Endothelial cell of umbilical vein (primary cell): ENCODE measurements at regions not wholly inside any gene's neighbourhood (a gene's known extent, or its start where the extent isn't known, plus 50 kb on each side); places are given as distances from the start of the nearest gene placed in this dataset.

Experiments used
- BruUV-seq: library from RNA; stranded (reverse); fragments of 400-500 nt; replicated peaks from 2 replicates; lab custom pipeline; 2021; lab: Mats Ljungman, UMichigan
- CTCF ChIA-PET: fragments of 300-600, 350-600 bp; sonication (Branson Sonifier 250); formaldehyde crosslinking; loops from one replicate; lab custom pipeline; 2021; ENCODE audit warnings: antibody characterized with exemption, inconsistent platforms; lab: Charles Lee
- POLR2A ChIA-PET: fragments of 300-600, 350-600 bp; sonication (Branson Sonifier 250); formaldehyde crosslinking; loops from one replicate; lab custom pipeline; 2021; ENCODE audit warnings: antibody characterized with exemption, inconsistent platforms; lab: Charles Lee
- DNase-seq: peaks from one replicate; pipeline ENCODE4 v3.0.0-alpha.2; 2011; ENCODE audit warnings: low read depth, low spot score
- FAIRE-seq: peaks from 2 replicates; lab custom pipeline; 2011; peaks lifted over from hg19 to GRCh38; lab: Jason Lieb, UNC
- H2AFZ ChIP-seq: 2 replicates; pipeline ENCODE4 v1.6.0; 2012; ENCODE audit warnings: low read depth, low read length, control low read depth, inconsistent platforms
- H3K27ac ChIP-seq: 2 replicates; pipeline ENCODE4 v1.5.1; 2011; ENCODE audit warnings: low read depth, mild to moderate bottlenecking, control low read depth, low read length, moderate library complexity; ENCODE audit not compliant: insufficient read depth
- H3K27me3 ChIP-seq, 2 experiments: 2 replicates each; pipeline versions ENCODE4 v1.6.0 to v1.6.1; 2011; ENCODE audit warnings: low read length in 2 of 2, mixed read lengths in 1 of 2; ENCODE audit not compliant: control insufficient read depth in 2 of 2, insufficient read depth in 2 of 2
- H3K36me3 ChIP-seq, 2 experiments: 2 replicates in 1 of 2; 3 replicates in 1 of 2; pipeline ENCODE4 v1.5.1; 2011; ENCODE audit warnings: low read length in 2 of 2, mild to moderate bottlenecking in 1 of 2, moderate library complexity in 1 of 2; ENCODE audit not compliant: control insufficient read depth in 2 of 2, insufficient read depth in 2 of 2; ENCODE audit errors: extremely low read depth in 1 of 2
- H3K4me1 ChIP-seq: 3 replicates; pipeline ENCODE4 v1.5.1; 2011; ENCODE audit warnings: mild to moderate bottlenecking, low read length; ENCODE audit not compliant: control insufficient read depth, insufficient read depth; ENCODE audit errors: extremely low read depth
- H3K4me2 ChIP-seq: 2 replicates; pipeline ENCODE4 v1.6.1; 2011; ENCODE audit warnings: low read length, control low read depth, mixed read lengths; ENCODE audit not compliant: insufficient read depth
- H3K4me3 ChIP-seq, 3 experiments: fragments of 200-600 bp in 1 of 3; sonication (generic), shearing (Covaris generic) in 1 of 3; replicated peaks in 1 of 3; 2 replicates each; pipeline ENCODE4 v1.5.1; 2011 to 2016; ENCODE audit warnings: control low read depth in 3 of 3, low read length in 3 of 3, mild to moderate bottlenecking in 2 of 3, inconsistent platforms in 1 of 3, low read depth in 1 of 3, moderate library complexity in 1 of 3; ENCODE audit not compliant: insufficient read depth in 1 of 3
- H3K79me2 ChIP-seq: 2 replicates; pipeline ENCODE4 v1.6.0; 2012; ENCODE audit warnings: low read length, inconsistent platforms; ENCODE audit not compliant: control insufficient read depth, insufficient read depth
- H3K9ac ChIP-seq: replicated peaks from 2 replicates; pipeline ENCODE3; 2011; ENCODE audit warnings: low read length, control low read depth; ENCODE audit not compliant: insufficient read depth; ENCODE audit errors: extremely low read depth
- H3K9me1 ChIP-seq: replicated peaks from 3 replicates; pipeline ENCODE4 v1.6.0; 2011; ENCODE audit warnings: mild to moderate bottlenecking, low read length; ENCODE audit not compliant: control insufficient read depth, insufficient read depth; ENCODE audit errors: extremely low read depth
- H3K9me3 ChIP-seq: replicated peaks from 2 replicates; pipeline ENCODE4 v1.5.1; 2012; ENCODE audit warnings: low read length, inconsistent platforms; ENCODE audit not compliant: control insufficient read depth, insufficient read depth
- H4K20me1 ChIP-seq: replicated peaks from 2 replicates; pipeline ENCODE3; 2011; ENCODE audit warnings: mild to moderate bottlenecking, low read length; ENCODE audit not compliant: control insufficient read depth, insufficient read depth; ENCODE audit errors: extremely low read depth
- EZH2 ChIP-seq: IDR thresholded peaks from 2 replicates; pipeline ENCODE4 v1.6.1; 2012; ENCODE audit warnings: borderline replicate concordance, low read depth, mild to moderate bottlenecking, moderate library complexity, low read length, inconsistent platforms; ENCODE audit not compliant: severe bottlenecking
- FOS ChIP-seq: IDR thresholded peaks from 2 replicates; pipeline ENCODE4 v1.6.1; 2011; ENCODE audit warnings: mild to moderate bottlenecking, low read length, moderate library complexity, borderline replicate concordance; ENCODE audit not compliant: insufficient read depth
- GATA2 ChIP-seq: IDR thresholded peaks from 2 replicates; pipeline ENCODE4 v1.7.0; 2011; ENCODE audit warnings: low read depth, mild to moderate bottlenecking, moderate library complexity, mixed read lengths, low read length; ENCODE audit not compliant: insufficient read length, insufficient read depth
- JUN ChIP-seq: IDR thresholded peaks from 2 replicates; pipeline ENCODE4 v1.6.1; 2011; ENCODE audit warnings: borderline replicate concordance, low read depth; ENCODE audit not compliant: insufficient read length, insufficient read depth
- MYC ChIP-seq: IDR thresholded peaks from one replicate; pipeline ENCODE4 v1.6.1; 2011; ENCODE audit warnings: mild to moderate bottlenecking, low read depth, low read length
- POLR2A ChIP-seq: IDR thresholded peaks from 2 replicates; pipeline ENCODE4 v1.6.1; 2012; ENCODE audit warnings: low read depth, mild to moderate bottlenecking, control low read depth, low read length
- POLR2AphosphoS5 ChIP-seq: IDR thresholded peaks from 2 replicates; pipeline ENCODE4 v1.6.1; 2012; ENCODE audit warnings: low read depth, mild to moderate bottlenecking, control low read depth, low read length, moderate library complexity; ENCODE audit not compliant: insufficient read depth
- dilution Hi-C: fragments of 300-500 bp; cut with MboI; formaldehyde crosslinking; loops from one replicate; pipeline ENCODE4 v1.15.0; 2019; ENCODE audit warnings: low sequenced_read_pairs; ENCODE audit not compliant: extremely low pct_ligation_motif_present
- intact Hi-C: fragments of 100-400 bp; cut with micrococcal nuclease; formaldehyde crosslinking; loops from one replicate; pipeline ENCODE4 v1.10.0; 2022
- TF ChIP-seq, protein P1 (sequence below): IDR thresholded peaks from 2 replicates; pipeline ENCODE4 v1.6.1; 2011; ENCODE audit not compliant: insufficient read depth, insufficient read length
- TF ChIP-seq, protein P2 (sequence below), 2 donors: IDR thresholded peaks; 1 replicate in 1 of 2; 2 replicates in 1 of 2; pipeline ENCODE4 v1.5.1; 2011; ENCODE audit warnings: low read length in 2 of 2, mild to moderate bottlenecking in 2 of 2, moderate library complexity in 2 of 2, control low read depth in 1 of 2, inconsistent platforms in 1 of 2, low read depth in 1 of 2; ENCODE audit not compliant: insufficient read depth in 1 of 2; ENCODE audit errors: extremely low read depth in 1 of 2

DNA sequence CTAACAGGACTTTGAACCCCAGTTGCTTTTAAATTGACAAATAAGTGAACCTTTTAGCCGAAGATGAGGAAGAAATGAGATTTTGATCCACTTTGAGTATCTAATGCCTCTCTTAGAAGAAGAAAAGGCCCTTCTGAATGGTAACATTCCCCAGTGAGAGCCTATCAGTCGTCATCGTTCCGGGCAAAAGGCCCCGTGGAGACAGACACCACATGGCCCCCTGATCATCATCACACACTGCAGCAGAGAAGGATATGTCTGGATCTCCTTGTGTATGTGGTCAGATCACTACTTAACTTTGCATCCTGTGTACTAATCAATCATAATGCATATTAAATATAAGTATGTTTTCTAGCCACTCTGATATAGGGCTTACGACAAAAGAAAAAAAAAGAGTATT lies 87.3 kb upstream of the SMYD2 start:
- TF ChIP-seq JUN (no peak), GATA2 (no peak), POLR2AphosphoS5 (no peak), EZH2 (no peak), MYC (no peak), FOS (no peak), POLR2A (no peak)
- TF ChIP-seq, protein P1, sequence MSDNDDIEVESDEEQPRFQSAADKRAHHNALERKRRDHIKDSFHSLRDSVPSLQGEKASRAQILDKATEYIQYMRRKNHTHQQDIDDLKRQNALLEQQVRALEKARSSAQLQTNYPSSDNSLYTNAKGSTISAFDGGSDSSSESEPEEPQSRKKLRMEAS: no peak
- TF ChIP-seq, protein P2, sequence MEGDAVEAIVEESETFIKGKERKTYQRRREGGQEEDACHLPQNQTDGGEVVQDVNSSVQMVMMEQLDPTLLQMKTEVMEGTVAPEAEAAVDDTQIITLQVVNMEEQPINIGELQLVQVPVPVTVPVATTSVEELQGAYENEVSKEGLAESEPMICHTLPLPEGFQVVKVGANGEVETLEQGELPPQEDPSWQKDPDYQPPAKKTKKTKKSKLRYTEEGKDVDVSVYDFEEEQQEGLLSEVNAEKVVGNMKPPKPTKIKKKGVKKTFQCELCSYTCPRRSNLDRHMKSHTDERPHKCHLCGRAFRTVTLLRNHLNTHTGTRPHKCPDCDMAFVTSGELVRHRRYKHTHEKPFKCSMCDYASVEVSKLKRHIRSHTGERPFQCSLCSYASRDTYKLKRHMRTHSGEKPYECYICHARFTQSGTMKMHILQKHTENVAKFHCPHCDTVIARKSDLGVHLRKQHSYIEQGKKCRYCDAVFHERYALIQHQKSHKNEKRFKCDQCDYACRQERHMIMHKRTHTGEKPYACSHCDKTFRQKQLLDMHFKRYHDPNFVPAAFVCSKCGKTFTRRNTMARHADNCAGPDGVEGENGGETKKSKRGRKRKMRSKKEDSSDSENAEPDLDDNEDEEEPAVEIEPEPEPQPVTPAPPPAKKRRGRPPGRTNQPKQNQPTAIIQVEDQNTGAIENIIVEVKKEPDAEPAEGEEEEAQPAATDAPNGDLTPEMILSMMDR (IDR thresholded peaks at IDR 0.05; ENCODE audit: extremely low read depth in 1 of 2, insufficient read depth in 1 of 2, low read depth in 1 of 2, low read length in 2 of 2): no peak
- peaks cover 8 to 19% of the 10 kb centered on the region in 2 experiments for H3K27me3 ChIP-seq
- ChIA-PET CTCF (no interaction called here), POLR2A (no interaction called here)
- FAIRE-seq (no peak), DNase-seq (no peak)
- H4K20me1 ChIP-seq: no peaks in the 10 kb centered on the region
- H3K9me1 ChIP-seq: no peaks in the 10 kb centered on the region
- H3K9ac ChIP-seq: no peak overlapping the region
- no TSS peak for BruUV-seq
- no peaks in the 10 kb centered on the region for H3K9me3 ChIP-seq
- no peak overlapping the region for H3K4me2 ChIP-seq
- H2AFZ ChIP-seq: no peak overlapping the region
- H3K4me1 ChIP-seq: no peaks in the 10 kb centered on the region
- no peaks in the 10 kb centered on the region for H3K79me2 ChIP-seq
- no peak overlapping the region for H3K4me3 ChIP-seq
- H3K27ac ChIP-seq: no peak overlapping the region
- no peaks in the 10 kb centered on the region for H3K36me3 ChIP-seq
- intact Hi-C loops (no loop called here), dilution Hi-C loops (no loop called here)
